Nephron (organoid): ENCODE measurements at regions not wholly inside any gene's neighbourhood (a gene's known extent, or its start where the extent isn't known, plus 50 kb on each side); places are given as distances from the start of the nearest gene placed in this dataset.

Experiments used
- H3K27ac Mint-ChIP-seq, 3 experiments: 2 replicates each; pipeline ENCODE4 v1.8.0; 2020; ENCODE audit warnings: mixed read lengths in 3 of 3, mild to moderate bottlenecking in 2 of 3, moderate library complexity in 1 of 3
- H3K27me3 Mint-ChIP-seq: 2 replicates; pipeline ENCODE4 v1.8.0; 2021; ENCODE audit warnings: low read depth, mild to moderate bottlenecking, moderate library complexity, mixed read lengths
- H3K36me3 Mint-ChIP-seq: 2 replicates; pipeline ENCODE4 v1.8.0; 2020; ENCODE audit warnings: low read depth, mixed read lengths
- H3K4me1 Mint-ChIP-seq: 2 replicates; pipeline ENCODE4 v1.8.0; 2020; ENCODE audit warnings: mixed read lengths
- H3K4me3 Mint-ChIP-seq, 3 experiments: 2 replicates each; pipeline ENCODE4 v1.8.0; 2020; ENCODE audit warnings: mild to moderate bottlenecking in 3 of 3, mixed read lengths in 3 of 3, moderate library complexity in 2 of 3
- H3K9me3 Mint-ChIP-seq: 2 replicates; pipeline ENCODE4 v1.8.0; 2020; ENCODE audit warnings: mixed read lengths
- TF ChIP-seq, protein P1 (sequence below), 3 experiments: fragments of 200-600 bp; sonication (generic); IDR thresholded peaks; one replicate each; pipeline ENCODE4 v1.5.0; 2021; ENCODE audit warnings: antibody characterized with exemption in 3 of 3; ENCODE audit not compliant: unreplicated experiment in 3 of 3

DNA sequence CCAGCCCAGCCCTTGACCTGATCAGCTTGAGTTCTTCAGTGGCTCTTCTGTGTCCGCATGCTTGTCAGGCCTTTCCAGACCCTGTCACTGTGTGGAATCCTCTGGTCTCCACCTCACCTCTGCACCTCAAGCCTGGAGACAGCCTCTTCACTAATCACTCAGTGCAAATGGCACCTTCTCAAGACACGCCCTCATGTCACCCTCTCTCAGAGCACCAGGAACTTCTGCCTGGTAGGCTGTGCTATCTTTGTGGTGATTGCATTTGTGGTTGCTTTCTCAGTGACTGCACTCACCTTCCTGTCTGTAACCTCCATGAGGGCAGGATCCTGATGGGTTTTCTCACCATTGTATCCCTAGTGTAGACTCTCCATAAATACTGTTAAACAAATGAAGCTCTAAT, 435.2 kb upstream of the CDH4 start:
- peaks cover 11% of the 10 kb centered on the region for H3K27me3 Mint-ChIP-seq
- no peak overlapping the region for H3K27ac Mint-ChIP-seq
- peaks cover 3% of the 10 kb centered on the region for H3K9me3 Mint-ChIP-seq
- no peak overlapping the region for H3K4me3 Mint-ChIP-seq
- TF ChIP-seq, protein P1, sequence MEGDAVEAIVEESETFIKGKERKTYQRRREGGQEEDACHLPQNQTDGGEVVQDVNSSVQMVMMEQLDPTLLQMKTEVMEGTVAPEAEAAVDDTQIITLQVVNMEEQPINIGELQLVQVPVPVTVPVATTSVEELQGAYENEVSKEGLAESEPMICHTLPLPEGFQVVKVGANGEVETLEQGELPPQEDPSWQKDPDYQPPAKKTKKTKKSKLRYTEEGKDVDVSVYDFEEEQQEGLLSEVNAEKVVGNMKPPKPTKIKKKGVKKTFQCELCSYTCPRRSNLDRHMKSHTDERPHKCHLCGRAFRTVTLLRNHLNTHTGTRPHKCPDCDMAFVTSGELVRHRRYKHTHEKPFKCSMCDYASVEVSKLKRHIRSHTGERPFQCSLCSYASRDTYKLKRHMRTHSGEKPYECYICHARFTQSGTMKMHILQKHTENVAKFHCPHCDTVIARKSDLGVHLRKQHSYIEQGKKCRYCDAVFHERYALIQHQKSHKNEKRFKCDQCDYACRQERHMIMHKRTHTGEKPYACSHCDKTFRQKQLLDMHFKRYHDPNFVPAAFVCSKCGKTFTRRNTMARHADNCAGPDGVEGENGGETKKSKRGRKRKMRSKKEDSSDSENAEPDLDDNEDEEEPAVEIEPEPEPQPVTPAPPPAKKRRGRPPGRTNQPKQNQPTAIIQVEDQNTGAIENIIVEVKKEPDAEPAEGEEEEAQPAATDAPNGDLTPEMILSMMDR (IDR thresholded peaks at IDR 0.05; ENCODE audit: unreplicated experiment in 3 of 3): no peak
- no peaks in the 10 kb centered on the region for H3K4me1 Mint-ChIP-seq
- no peaks in the 10 kb centered on the region for H3K36me3 Mint-ChIP-seq

DNA sequence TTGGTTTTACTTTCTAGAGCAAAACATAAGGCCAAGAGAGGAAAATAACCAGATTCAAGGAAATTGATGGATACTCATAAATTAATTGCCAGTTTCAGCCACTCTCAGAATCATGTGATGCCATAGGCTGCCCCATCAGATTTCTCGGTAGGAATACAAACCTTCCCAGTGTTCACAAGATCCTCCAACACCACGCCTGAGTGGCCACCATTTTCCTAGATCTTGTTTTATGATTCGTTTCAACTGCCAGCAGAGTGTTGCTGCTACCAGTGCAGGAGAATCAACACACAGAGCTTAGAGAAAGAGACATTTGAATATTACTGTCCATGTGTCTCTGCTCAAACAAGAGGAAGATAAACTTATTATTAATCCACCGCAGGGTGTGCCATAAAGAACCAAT, 434.2 kb upstream of the CDH4 start:
- Mint-ChIP-seq H3K27me3 (peaks cover 11% of the 10 kb centered on the region), H3K4me3 (no peak overlapping the region), H3K4me1 (no peaks in the 10 kb centered on the region), H3K27ac (no peak overlapping the region), H3K36me3 (no peaks in the 10 kb centered on the region), H3K9me3 (no peaks in the 10 kb centered on the region)
- TF ChIP-seq, protein P1 (IDR thresholded peaks at IDR 0.05; ENCODE audit: unreplicated experiment in 3 of 3): no peak

- H3K36me3 Mint-ChIP-seq: no peaks in the 10 kb centered on the region
- H3K27me3 Mint-ChIP-seq: peaks cover 11% of the 10 kb centered on the region
- H3K4me3 Mint-ChIP-seq: no peak overlapping the region
- H3K27ac Mint-ChIP-seq: no peak overlapping the region
- TF ChIP-seq, protein P1 (IDR thresholded peaks at IDR 0.05; ENCODE audit: unreplicated experiment in 3 of 3): no peak
- H3K4me1 Mint-ChIP-seq: no peaks in the 10 kb centered on the region
- no peaks in the 10 kb centered on the region for H3K9me3 Mint-ChIP-seq
Observed at GRCh38 chr20:60819511-60819910, 432.6 kb upstream of the CDH4 start.

- Mint-ChIP-seq H3K27ac (no peak overlapping the region), H3K36me3 (no peaks in the 10 kb centered on the region), H3K4me3 (no peak overlapping the region)
Observed at GRCh38 chr20:60820149-60820548, 431.9 kb upstream of the CDH4 start.

GRCh38 chr20:60820918-60821317, 431.1 kb upstream of the CDH4 start:
- Mint-ChIP-seq H3K4me1 (no peaks in the 10 kb centered on the region), H3K27me3 (peaks cover 8% of the 10 kb centered on the region), H3K9me3 (no peaks in the 10 kb centered on the region), H3K4me3 (no peak overlapping the region), H3K36me3 (no peaks in the 10 kb centered on the region), H3K27ac (no peak overlapping the region)
- TF ChIP-seq, protein P1 (IDR thresholded peaks at IDR 0.05; ENCODE audit: unreplicated experiment in 3 of 3): no peak

More at GRCh38 chr20:60820149-60820548, 431.9 kb upstream of the CDH4 start:
- no peaks in the 10 kb centered on the region for H3K9me3 Mint-ChIP-seq
- H3K4me1 Mint-ChIP-seq: no peaks in the 10 kb centered on the region
- TF ChIP-seq, protein P1 (IDR thresholded peaks at IDR 0.05; ENCODE audit: unreplicated experiment in 3 of 3): no peak
- peaks cover 11% of the 10 kb centered on the region for H3K27me3 Mint-ChIP-seq

- H3K36me3 Mint-ChIP-seq: no peaks in the 10 kb centered on the region
- H3K4me3 Mint-ChIP-seq: no peak overlapping the region
- peaks cover 6% of the 10 kb centered on the region for H3K9me3 Mint-ChIP-seq
- TF ChIP-seq, protein P1 (IDR thresholded peaks at IDR 0.05; ENCODE audit: unreplicated experiment in 3 of 3): no peak
- no peak overlapping the region for H3K27ac Mint-ChIP-seq
- H3K27me3 Mint-ChIP-seq: no peaks in the 10 kb centered on the region
- no peaks in the 10 kb centered on the region for H3K4me1 Mint-ChIP-seq
Observed at GRCh38 chr20:60822699-60823607, 429.1 kb upstream of the CDH4 start.
